ENCODE measurements at regions not wholly inside any gene's neighbourhood (a gene's known extent, or its start where the extent isn't known, plus 50 kb on each side); places are given as distances from the start of the nearest gene placed in this dataset.

GRCh38 chr2:150125708-150126107, 361.8 kb downstream of the RND3 start:
- TF ChIP-seq, protein P1, sequence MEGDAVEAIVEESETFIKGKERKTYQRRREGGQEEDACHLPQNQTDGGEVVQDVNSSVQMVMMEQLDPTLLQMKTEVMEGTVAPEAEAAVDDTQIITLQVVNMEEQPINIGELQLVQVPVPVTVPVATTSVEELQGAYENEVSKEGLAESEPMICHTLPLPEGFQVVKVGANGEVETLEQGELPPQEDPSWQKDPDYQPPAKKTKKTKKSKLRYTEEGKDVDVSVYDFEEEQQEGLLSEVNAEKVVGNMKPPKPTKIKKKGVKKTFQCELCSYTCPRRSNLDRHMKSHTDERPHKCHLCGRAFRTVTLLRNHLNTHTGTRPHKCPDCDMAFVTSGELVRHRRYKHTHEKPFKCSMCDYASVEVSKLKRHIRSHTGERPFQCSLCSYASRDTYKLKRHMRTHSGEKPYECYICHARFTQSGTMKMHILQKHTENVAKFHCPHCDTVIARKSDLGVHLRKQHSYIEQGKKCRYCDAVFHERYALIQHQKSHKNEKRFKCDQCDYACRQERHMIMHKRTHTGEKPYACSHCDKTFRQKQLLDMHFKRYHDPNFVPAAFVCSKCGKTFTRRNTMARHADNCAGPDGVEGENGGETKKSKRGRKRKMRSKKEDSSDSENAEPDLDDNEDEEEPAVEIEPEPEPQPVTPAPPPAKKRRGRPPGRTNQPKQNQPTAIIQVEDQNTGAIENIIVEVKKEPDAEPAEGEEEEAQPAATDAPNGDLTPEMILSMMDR (optimal IDR thresholded peaks at IDR 0.05 in 1 of 3, IDR thresholded peaks at IDR 0.05 in 1 of 3, conservative IDR thresholded peaks at IDR 0.05 in 1 of 3; ENCODE audit: extremely low read depth in 1 of 3, insufficient read depth in 2 of 3, low read length in 3 of 3) = peak in 1 of 3 experiments; percentile 10
- TF ChIP-seq EZH2 (IDR thresholded peaks at IDR 0.05; ENCODE audit: low read length) = no peak

Measured in keratinocyte (primary cell).